LNCAP (cell line): ENCODE measurements at regions not wholly inside any gene's neighbourhood (a gene's known extent, or its start where the extent isn't known, plus 50 kb on each side); places are given as distances from the start of the nearest gene placed in this dataset.

ENCODE experiments used
- CTCF ChIP-seq: fragments of 450-650 bp; IDR thresholded peaks from 2 replicates; pipeline ENCODE4 v1.5.1; 2017; ENCODE audit warnings: mild to moderate bottlenecking

- no peak for TF ChIP-seq CTCF
Observed at GRCh38 chr4:116585246-116585645, 500.1 kb downstream of the TRAM1L1 start.

- no peak for TF ChIP-seq CTCF
Observed at GRCh38 chr4:116577321-116577720, 508.1 kb downstream of the TRAM1L1 start.

GRCh38 chr4:116573540-116573939 lies 511.8 kb downstream of the TRAM1L1 start:
- TF ChIP-seq CTCF: no peak

DNA sequence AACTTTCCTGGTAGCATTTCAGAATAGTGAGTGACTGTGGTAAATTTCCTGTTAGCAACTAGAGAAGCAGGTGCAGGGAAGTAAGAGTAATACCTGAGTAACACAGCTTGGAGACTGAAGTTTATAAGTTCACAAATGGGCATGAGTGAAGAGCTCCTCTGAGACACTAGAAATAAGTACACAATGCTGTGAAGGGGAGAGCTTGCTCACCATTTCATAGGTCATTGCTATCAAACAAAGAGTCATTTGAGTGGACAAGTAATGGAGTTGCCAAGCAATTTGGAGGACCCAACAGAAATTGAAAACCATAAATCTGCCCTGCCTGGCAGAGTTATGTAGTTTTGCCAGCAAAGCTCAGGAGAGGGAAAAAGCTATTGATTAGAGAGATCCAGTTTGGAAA lies 523.6 kb downstream of the TRAM1L1 start:
- TF ChIP-seq CTCF: no peak

- no peak for TF ChIP-seq CTCF
Observed at GRCh38 chr4:116551806-116552205, 533.6 kb downstream of the TRAM1L1 start.

DNA sequence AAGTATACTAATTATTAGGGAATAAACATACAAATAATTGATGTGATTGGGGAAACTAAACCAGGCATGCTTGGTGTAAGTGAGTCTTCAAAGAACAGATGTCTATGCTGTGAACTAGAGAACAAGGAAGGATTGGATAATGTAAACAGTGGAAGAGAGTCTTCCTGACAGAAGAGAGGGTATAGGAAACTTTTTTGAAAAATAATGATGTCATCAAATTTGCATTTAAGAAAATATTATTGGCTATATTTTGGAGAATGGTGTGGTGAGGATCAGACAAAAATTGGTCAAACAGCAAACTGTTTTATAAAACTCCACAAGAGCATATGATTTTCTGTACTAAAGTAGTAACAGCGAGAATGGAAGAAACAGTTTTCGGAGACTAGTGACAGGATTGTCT lies 537.7 kb downstream of the TRAM1L1 start:
- no peak for TF ChIP-seq CTCF

DNA sequence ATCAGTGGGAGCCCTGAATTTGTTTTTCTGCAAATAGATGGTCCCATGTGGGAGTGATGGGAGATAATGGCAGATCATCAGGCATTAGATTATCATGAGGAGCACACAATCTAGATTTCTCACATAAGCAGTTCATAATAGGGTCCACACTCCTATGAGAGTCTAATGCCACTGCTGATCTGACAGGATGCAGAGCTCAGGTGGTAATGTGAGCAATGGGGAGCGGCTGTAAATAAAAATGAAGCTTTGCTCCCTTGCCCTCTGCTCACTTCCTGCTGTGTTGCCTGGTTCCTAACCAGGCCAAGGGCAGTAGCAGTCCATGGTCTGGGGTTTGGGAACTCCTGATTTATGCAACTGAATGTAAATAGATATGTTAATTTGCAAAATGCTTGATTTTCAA lies 538.6 kb downstream of the TRAM1L1 start:
- TF ChIP-seq CTCF: no peak

- TF ChIP-seq CTCF: no peak
Observed at GRCh38 chr4:116544946-116545345, 540.4 kb downstream of the TRAM1L1 start.
